ENCODE measurements at regions not wholly inside any gene's neighbourhood (a gene's known extent, or its start where the extent isn't known, plus 50 kb on each side); places are given as distances from the start of the nearest gene placed in this dataset.
"Not testable (repeated sequence)": the region's sequence is repeated elsewhere in the genome, so short reads cannot be mapped to it uniquely, and the experiment has no call there.

DNA sequence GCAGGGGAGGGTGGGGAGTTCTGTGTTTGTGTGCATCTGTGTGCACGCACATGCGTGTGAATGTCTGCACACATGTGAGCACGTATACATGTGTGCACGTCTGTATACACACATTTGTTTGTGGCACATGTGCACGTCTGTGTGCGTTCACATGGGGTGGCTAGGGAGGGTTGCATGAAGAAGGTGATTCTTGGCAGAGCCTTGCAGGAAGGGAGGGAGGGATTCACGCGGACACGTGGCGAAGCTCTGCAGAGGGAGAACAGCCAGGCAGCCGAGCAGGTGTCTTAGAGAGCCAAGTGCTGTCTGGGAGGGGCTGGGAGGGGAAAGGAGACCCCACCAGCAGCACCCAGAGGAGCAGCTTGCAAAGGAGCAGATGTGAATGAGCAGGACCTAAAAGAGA is 372.1 kb downstream of the BRD1 start:
- no peak for TF ChIP-seq CTCF (IDR thresholded peaks at IDR 0.05)
- no peak for DNase-seq
- H3K27me3 ChIP-seq: peaks cover 0 to 57% of the 10 kb centered on the region in 2 donors
- no peak overlapping the region for H3K27ac ChIP-seq
- H3K4me1 ChIP-seq: no peaks in the 10 kb centered on the region
- ATAC-seq: no peak
- no peaks in the 10 kb centered on the region for H3K9me3 ChIP-seq
- no peaks in the 10 kb centered on the region for H3K36me3 ChIP-seq
- no peak overlapping the region for H3K4me3 ChIP-seq
- intact Hi-C loops (cut with DNase I): no loop called here

DNA sequence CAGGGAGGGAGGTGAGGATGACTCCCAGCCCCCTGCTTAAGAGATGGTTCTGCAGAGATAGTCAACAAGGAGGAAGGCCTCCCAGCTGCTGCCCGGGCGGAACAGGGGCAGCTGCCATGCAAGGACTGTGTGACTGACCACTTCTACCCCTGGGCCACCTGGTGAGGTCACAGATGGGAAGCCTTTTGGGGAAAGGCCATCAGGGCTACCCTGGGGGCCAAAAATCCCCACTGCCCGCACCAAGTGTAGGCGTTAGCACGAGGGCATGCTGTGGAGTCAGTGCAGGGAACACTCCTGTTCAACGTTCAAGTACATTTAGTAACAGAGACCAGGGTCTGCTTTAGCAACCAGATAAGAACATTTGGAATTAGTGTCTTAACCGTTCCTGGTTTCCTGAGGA is 372.9 kb downstream of the BRD1 start:
- intact Hi-C loops (cut with DNase I): no loop called here
- Histone ChIP-seq H3K9me3 (no peaks in the 10 kb centered on the region), H3K27ac (no peak overlapping the region), H3K4me1 (no peaks in the 10 kb centered on the region), H3K36me3 (no peaks in the 10 kb centered on the region), H3K27me3 (peaks cover 4 to 66% of the 10 kb centered on the region in 2 donors), H3K4me3 (no peak overlapping the region)
- no peak for TF ChIP-seq CTCF (IDR thresholded peaks at IDR 0.05)
- no peak for DNase-seq
- no peak for ATAC-seq

DNA sequence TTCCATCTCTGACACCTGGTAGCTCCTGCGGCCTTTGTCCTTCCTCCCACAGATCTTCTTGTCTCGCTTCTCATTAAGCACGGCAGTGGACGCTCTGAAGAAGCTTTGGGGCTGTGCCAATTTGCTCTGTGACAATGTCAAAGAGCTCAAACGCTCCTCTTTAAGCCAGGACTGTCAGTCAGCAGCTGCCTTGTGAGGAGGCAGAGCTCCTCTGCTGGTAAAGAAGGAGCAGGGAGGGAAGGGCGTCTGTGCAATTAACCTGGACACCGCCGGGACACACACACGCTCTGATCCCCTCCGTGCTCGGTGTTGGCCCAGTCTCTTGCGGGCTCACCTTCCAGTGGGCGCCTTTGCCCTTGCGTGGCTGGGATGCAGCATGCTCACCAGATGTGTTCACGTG is 373.9 kb downstream of the BRD1 start:
- no peak for ATAC-seq
- no peak overlapping the region for H3K27ac ChIP-seq
- H3K9me3 ChIP-seq: no peaks in the 10 kb centered on the region
- no peak overlapping the region for H3K4me3 ChIP-seq
- no peak for TF ChIP-seq CTCF (IDR thresholded peaks at IDR 0.05)
- intact Hi-C loops (cut with DNase I): no loop called here
- H3K4me1 ChIP-seq: no peaks in the 10 kb centered on the region
- no peak for DNase-seq
- no peaks in the 10 kb centered on the region for H3K36me3 ChIP-seq
- H3K27me3 ChIP-seq: peaks cover 9 to 75% of the 10 kb centered on the region in 2 donors

DNA sequence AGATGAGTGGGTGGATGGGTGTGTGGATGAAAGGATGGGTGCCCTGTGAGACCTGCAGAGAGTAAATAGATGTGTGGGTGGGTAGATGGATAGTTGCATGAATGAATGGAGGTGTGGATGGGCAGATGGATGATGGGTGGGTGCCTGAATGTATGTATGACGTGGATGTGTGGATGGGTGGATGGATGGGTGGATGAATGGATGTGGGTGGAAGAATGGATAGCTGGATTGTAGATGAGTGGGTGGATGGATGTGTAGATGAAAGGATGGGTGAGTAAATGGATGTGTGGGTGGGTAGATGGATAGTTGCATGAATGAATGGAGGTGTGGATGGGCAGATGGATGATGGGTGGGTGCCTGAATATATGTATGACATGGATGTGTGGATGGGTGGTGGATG is 374.7 kb downstream of the BRD1 start:
- DNase-seq; H3K36me3 ChIP-seq; H3K9me3 ChIP-seq; H3K4me3 ChIP-seq; H3K4me1 ChIP-seq; intact Hi-C loops (cut with DNase I); ATAC-seq; H3K27ac ChIP-seq: not testable (repeated sequence)
- H3K27me3 ChIP-seq: peaks cover 9 to 79% of the 10 kb centered on the region in 2 donors

DNA sequence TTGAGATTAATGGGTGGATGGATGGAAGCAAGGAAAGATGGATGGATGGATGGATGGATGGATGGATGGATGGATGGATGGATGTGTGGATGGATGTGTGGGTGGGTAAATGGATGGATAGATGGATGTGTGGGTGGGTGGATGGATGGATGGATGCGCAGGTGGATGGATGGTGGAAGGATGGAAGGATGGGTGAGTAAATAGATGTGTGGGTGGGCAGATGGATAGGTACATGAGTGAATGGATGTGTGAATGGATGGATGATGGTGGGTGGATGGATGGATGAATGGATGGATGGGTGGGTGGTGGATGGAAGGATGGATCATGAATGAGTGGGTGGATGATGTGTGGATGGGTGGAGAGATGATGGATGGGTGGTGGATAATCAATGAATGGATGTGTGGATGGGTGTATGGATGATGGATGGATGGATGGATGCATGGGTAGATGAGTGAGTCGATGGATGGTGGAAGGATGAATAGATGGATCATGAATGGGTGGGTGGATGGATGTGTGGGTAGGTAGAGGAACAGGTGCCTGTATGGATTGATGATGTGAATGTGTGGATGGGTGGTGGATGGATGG is 375.2 kb downstream of the BRD1 start:
- ATAC-seq: no peak
- TF ChIP-seq CTCF (IDR thresholded peaks at IDR 0.05): no peak
- Histone ChIP-seq H3K27ac (no peak overlapping the region), H3K4me3 (no peak overlapping the region), H3K4me1 (no peaks in the 10 kb centered on the region), H3K9me3 (no peaks in the 10 kb centered on the region), H3K27me3 (peaks cover 9 to 81% of the 10 kb centered on the region in 2 donors), H3K36me3 (no peaks in the 10 kb centered on the region)
- no peak for DNase-seq
- intact Hi-C loops (cut with DNase I): no loop called here

All from left lung (tissue), 4 donors.